ENCODE measurements at regions not wholly inside any gene's neighbourhood (a gene's known extent, or its start where the extent isn't known, plus 50 kb on each side); places are given as distances from the start of the nearest gene placed in this dataset.

- Histone ChIP-seq H3K27ac (ENCODE audit: low read depth in 1 of 2, low read length in 2 of 2) (no peak overlapping the region), H3K27me3 (ENCODE audit: control insufficient read depth in 1 of 2, insufficient read depth in 2 of 2, low read length in 1 of 2) (no peaks in the 10 kb centered on the region), H3K36me3 (ENCODE audit: control insufficient read depth in 1 of 2, insufficient read depth in 2 of 2, low read length in 1 of 2) (no peaks in the 10 kb centered on the region), H3K4me1 (ENCODE audit: control insufficient read depth in 1 of 2, insufficient read depth in 2 of 2, low read length in 2 of 2) (peaks cover 0 to 3% of the 10 kb centered on the region in 2 donors), H3K9me3 (ENCODE audit: control insufficient read depth, low read length) (no peaks in the 10 kb centered on the region), H3K4me3 (ENCODE audit: low read length in 2 of 2) (no peak overlapping the region)
- no peak for DNase-seq
- intact Hi-C loops (cut with DNase I), result no loop called here
- ATAC-seq (ENCODE audit: low FRiP score), result no peak
Observed at GRCh38 chr6:22621701-22622100, 52.3 kb downstream of the HDGFL1 start.

GRCh38 chr6:22622351-22622750 lies 53.0 kb downstream of the HDGFL1 start:
- no peak for ATAC-seq (ENCODE audit: low FRiP score)
- Histone ChIP-seq H3K4me1 (ENCODE audit: control insufficient read depth in 1 of 2, insufficient read depth in 2 of 2, low read length in 2 of 2) (peaks cover 0 to 3% of the 10 kb centered on the region in 2 donors), H3K36me3 (ENCODE audit: control insufficient read depth in 1 of 2, insufficient read depth in 2 of 2, low read length in 1 of 2) (no peaks in the 10 kb centered on the region), H3K27ac (ENCODE audit: low read depth in 1 of 2, low read length in 2 of 2) (no peak overlapping the region), H3K4me3 (ENCODE audit: low read length in 2 of 2) (no peak overlapping the region), H3K9me3 (ENCODE audit: control insufficient read depth, low read length) (no peaks in the 10 kb centered on the region), H3K27me3 (ENCODE audit: control insufficient read depth in 1 of 2, insufficient read depth in 2 of 2, low read length in 1 of 2) (no peaks in the 10 kb centered on the region)
- DNase-seq, result no peak
- intact Hi-C loops (cut with DNase I), result no loop called here

DNA sequence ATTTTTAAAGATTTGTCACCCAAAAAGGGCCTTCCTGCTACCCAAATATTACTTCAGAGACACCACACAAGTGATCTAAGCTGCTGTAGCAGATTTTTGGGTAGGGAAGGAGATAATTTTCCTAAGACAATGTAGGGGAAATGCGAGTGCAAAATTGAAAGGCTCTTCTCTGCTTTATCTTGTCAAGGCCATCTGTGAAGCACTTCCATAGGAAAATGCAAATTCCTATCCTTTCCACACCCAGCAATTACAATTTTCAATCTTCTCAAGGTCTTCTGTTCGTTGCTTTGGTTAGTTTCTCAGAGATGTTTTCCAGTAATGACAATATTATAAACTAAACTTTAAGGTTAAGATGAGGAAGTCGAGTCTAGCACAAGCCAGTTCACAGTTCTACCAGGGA lies 53.4 kb downstream of the HDGFL1 start:
- H3K27me3 ChIP-seq (ENCODE audit: control insufficient read depth in 1 of 2, insufficient read depth in 2 of 2, low read length in 1 of 2), result no peaks in the 10 kb centered on the region

GRCh38 chr6:22627644-22628043 lies 58.3 kb downstream of the HDGFL1 start:
- DNase-seq (no peak), ATAC-seq (ENCODE audit: low FRiP score) (no peak)
- Histone ChIP-seq H3K4me3 (ENCODE audit: low read length in 2 of 2) (no peak overlapping the region), H3K4me1 (ENCODE audit: control insufficient read depth in 1 of 2, insufficient read depth in 2 of 2, low read length in 2 of 2) (peaks cover 0 to 4% of the 10 kb centered on the region in 2 donors), H3K27ac (ENCODE audit: low read depth in 1 of 2, low read length in 2 of 2) (no peak overlapping the region), H3K9me3 (ENCODE audit: control insufficient read depth, low read length) (no peaks in the 10 kb centered on the region), H3K27me3 (ENCODE audit: control insufficient read depth in 1 of 2, insufficient read depth in 2 of 2, low read length in 1 of 2) (no peaks in the 10 kb centered on the region), H3K36me3 (ENCODE audit: control insufficient read depth in 1 of 2, insufficient read depth in 2 of 2, low read length in 1 of 2) (no peaks in the 10 kb centered on the region)
- intact Hi-C loops (cut with DNase I), result no loop called here
- WGBS, 2 donors, result 89 to 95% methylated on average over 2 of the region's 2 CpGs

More for the DNA sequence above, 53.4 kb downstream of the HDGFL1 start:
- Histone ChIP-seq H3K36me3 (ENCODE audit: control insufficient read depth in 1 of 2, insufficient read depth in 2 of 2, low read length in 1 of 2) (no peaks in the 10 kb centered on the region), H3K9me3 (ENCODE audit: control insufficient read depth, low read length) (no peaks in the 10 kb centered on the region), H3K4me1 (ENCODE audit: control insufficient read depth in 1 of 2, insufficient read depth in 2 of 2, low read length in 2 of 2) (peaks cover 0 to 3% of the 10 kb centered on the region in 2 donors), H3K27ac (ENCODE audit: low read depth in 1 of 2, low read length in 2 of 2) (no peak overlapping the region), H3K4me3 (ENCODE audit: low read length in 2 of 2) (no peak overlapping the region)
- 93 to 95% methylated on average over 3 of the region's 3 CpGs for WGBS, 2 donors
- intact Hi-C loops (cut with DNase I), result no loop called here
- no peak for ATAC-seq (ENCODE audit: low FRiP score)
- DNase-seq, result no peak

DNA sequence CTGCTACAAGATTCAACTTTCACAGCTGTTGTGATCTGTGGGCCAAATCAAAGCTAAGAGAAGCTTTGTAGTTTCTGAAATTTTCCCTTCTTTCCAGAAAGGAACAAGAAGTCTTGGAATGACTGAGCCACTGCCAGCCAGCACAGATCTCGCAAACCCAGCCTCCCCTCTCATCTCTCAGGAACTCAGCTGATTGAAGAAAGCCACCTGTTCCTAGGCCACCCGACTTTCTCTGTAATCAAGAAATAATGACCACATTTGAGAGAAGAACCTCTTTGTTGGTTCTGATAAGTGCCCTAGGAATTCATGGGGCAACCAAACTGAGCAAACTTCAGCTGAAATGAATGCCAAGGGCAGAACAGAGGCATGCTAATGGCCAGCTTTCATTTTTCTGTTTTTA lies 61.7 kb downstream of the HDGFL1 start:
- no peak for DNase-seq
- no peak overlapping the region for H3K4me3 ChIP-seq (ENCODE audit: low read length in 2 of 2)
- no peak overlapping the region for H3K27ac ChIP-seq (ENCODE audit: low read depth in 1 of 2, low read length in 2 of 2)
- no peaks in the 10 kb centered on the region for H3K27me3 ChIP-seq (ENCODE audit: control insufficient read depth in 1 of 2, insufficient read depth in 2 of 2, low read length in 1 of 2)
- intact Hi-C loops (cut with DNase I), result no loop called here
- H3K36me3 ChIP-seq (ENCODE audit: control insufficient read depth in 1 of 2, insufficient read depth in 2 of 2, low read length in 1 of 2), result no peaks in the 10 kb centered on the region
- peaks cover 0 to 4% of the 10 kb centered on the region in 2 donors for H3K4me1 ChIP-seq (ENCODE audit: control insufficient read depth in 1 of 2, insufficient read depth in 2 of 2, low read length in 2 of 2)
- ATAC-seq (ENCODE audit: low FRiP score), result no peak
- 0 to 9% methylated on average over 2 of the region's 2 CpGs for WGBS, 2 donors
- H3K9me3 ChIP-seq (ENCODE audit: control insufficient read depth, low read length), result no peaks in the 10 kb centered on the region

- Histone ChIP-seq H3K27me3 (ENCODE audit: control insufficient read depth in 1 of 2, insufficient read depth in 2 of 2, low read length in 1 of 2) (no peaks in the 10 kb centered on the region), H3K9me3 (ENCODE audit: control insufficient read depth, low read length) (no peaks in the 10 kb centered on the region), H3K4me1 (ENCODE audit: control insufficient read depth in 1 of 2, insufficient read depth in 2 of 2, low read length in 2 of 2) (peaks cover 0 to 4% of the 10 kb centered on the region in 2 donors), H3K36me3 (ENCODE audit: control insufficient read depth in 1 of 2, insufficient read depth in 2 of 2, low read length in 1 of 2) (no peaks in the 10 kb centered on the region), H3K4me3 (ENCODE audit: low read length in 2 of 2) (no peak overlapping the region), H3K27ac (ENCODE audit: low read depth in 1 of 2, low read length in 2 of 2) (no peak overlapping the region)
- intact Hi-C loops (cut with DNase I), result no loop called here
- ATAC-seq (ENCODE audit: low FRiP score) (no peak), DNase-seq (no peak)
- 96 to 98% methylated on average over 2 of the region's 2 CpGs for WGBS, 2 donors
Observed at GRCh38 chr6:22632581-22633145, 63.3 kb downstream of the HDGFL1 start.

DNA sequence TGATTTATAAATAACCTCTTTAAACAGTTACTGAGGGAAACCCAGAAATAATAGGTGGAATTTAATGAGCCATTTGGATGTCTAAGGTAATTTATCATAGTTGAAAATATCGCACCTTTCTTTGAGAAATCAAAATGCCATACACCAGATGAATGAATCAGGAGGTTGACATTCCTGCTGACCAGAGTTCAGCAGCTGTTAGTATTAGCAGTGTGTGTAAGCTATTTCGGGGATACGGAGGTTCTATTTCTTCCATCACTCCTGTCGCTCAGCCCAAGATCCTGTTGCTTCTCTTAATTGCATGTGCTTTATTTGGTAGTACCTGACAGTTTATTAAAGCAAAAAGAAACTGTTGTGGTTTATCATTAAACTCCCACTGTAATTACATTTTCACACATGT lies 67.1 kb downstream of the HDGFL1 start:
- 88 to 92% methylated on average over 4 of the region's 4 CpGs for WGBS, 2 donors
- Histone ChIP-seq H3K4me1 (ENCODE audit: control insufficient read depth in 1 of 2, insufficient read depth in 2 of 2, low read length in 2 of 2) (no peaks in the 10 kb centered on the region), H3K4me3 (ENCODE audit: low read length in 2 of 2) (no peak overlapping the region), H3K36me3 (ENCODE audit: control insufficient read depth in 1 of 2, insufficient read depth in 2 of 2, low read length in 1 of 2) (no peaks in the 10 kb centered on the region), H3K27me3 (ENCODE audit: control insufficient read depth in 1 of 2, insufficient read depth in 2 of 2, low read length in 1 of 2) (no peaks in the 10 kb centered on the region), H3K9me3 (ENCODE audit: control insufficient read depth, low read length) (no peaks in the 10 kb centered on the region), H3K27ac (ENCODE audit: low read depth in 1 of 2, low read length in 2 of 2) (no peak overlapping the region)
- ATAC-seq (ENCODE audit: low FRiP score), result no peak
- intact Hi-C loops (cut with DNase I), result no loop called here
- no peak for DNase-seq

DNA sequence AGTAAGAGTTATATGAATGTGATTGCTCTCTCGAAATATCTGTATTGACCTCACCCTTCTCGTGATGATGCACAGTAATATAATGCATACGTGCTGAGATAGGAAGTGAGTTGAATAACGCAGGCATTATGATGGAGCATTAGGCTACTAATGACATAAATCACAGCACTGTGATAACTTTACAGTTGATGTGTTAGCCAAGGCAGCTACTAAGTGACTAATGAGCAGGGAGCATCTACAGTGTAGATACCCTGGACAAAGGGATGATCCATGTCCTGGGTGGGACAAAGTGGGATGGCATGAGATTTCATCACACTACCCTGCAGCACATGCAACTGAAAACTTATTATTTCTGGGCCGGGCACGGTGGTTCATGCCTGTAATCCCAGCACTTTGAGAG lies 68.4 kb downstream of the HDGFL1 start:
- Histone ChIP-seq H3K36me3 (ENCODE audit: control insufficient read depth in 1 of 2, insufficient read depth in 2 of 2, low read length in 1 of 2) (no peaks in the 10 kb centered on the region), H3K4me1 (ENCODE audit: control insufficient read depth in 1 of 2, insufficient read depth in 2 of 2, low read length in 2 of 2) (no peaks in the 10 kb centered on the region), H3K27me3 (ENCODE audit: control insufficient read depth in 1 of 2, insufficient read depth in 2 of 2, low read length in 1 of 2) (no peaks in the 10 kb centered on the region), H3K9me3 (ENCODE audit: control insufficient read depth, low read length) (no peaks in the 10 kb centered on the region), H3K4me3 (ENCODE audit: low read length in 2 of 2) (no peak overlapping the region), H3K27ac (ENCODE audit: low read depth in 1 of 2, low read length in 2 of 2) (no peak overlapping the region)
- DNase-seq (no peak), ATAC-seq (ENCODE audit: low FRiP score) (no peak)
- WGBS, 2 donors, result 96 to 97% methylated on average over 6 of the region's 6 CpGs
- intact Hi-C loops (cut with DNase I), result no loop called here

GRCh38 chr6:22638320-22638719 lies 69.0 kb downstream of the HDGFL1 start:
- Histone ChIP-seq H3K4me1 (ENCODE audit: control insufficient read depth in 1 of 2, insufficient read depth in 2 of 2, low read length in 2 of 2) (no peaks in the 10 kb centered on the region), H3K27me3 (ENCODE audit: control insufficient read depth in 1 of 2, insufficient read depth in 2 of 2, low read length in 1 of 2) (no peaks in the 10 kb centered on the region), H3K27ac (ENCODE audit: low read depth in 1 of 2, low read length in 2 of 2) (no peak overlapping the region), H3K4me3 (ENCODE audit: low read length in 2 of 2) (no peak overlapping the region), H3K9me3 (ENCODE audit: control insufficient read depth, low read length) (no peaks in the 10 kb centered on the region), H3K36me3 (ENCODE audit: control insufficient read depth in 1 of 2, insufficient read depth in 2 of 2, low read length in 1 of 2) (no peaks in the 10 kb centered on the region)
- 62 to 93% methylated on average over 3 of the region's 3 CpGs for WGBS, 2 donors
- intact Hi-C loops (cut with DNase I), result no loop called here
- ATAC-seq (ENCODE audit: low FRiP score) (no peak), DNase-seq (no peak)
